ENCODE measurements at regions not wholly inside any gene's neighbourhood (a gene's known extent, or its start where the extent isn't known, plus 50 kb on each side); places are given as distances from the start of the nearest gene placed in this dataset.

GRCh38 chr11:70710601-70711000 lies 312.3 kb downstream of the CTTN start:
- peaks cover 1% of the 10 kb centered on the region for H3K4me1 Mint-ChIP-seq
- no peak overlapping the region for H3K27ac Mint-ChIP-seq
- DNase-seq = no peak
- H3K27me3 Mint-ChIP-seq = peaks cover 8% of the 10 kb centered on the region
- H3K36me3 Mint-ChIP-seq = no peaks in the 10 kb centered on the region
- POLR2A ChIA-PET = no interaction called here
- H3K9me3 Mint-ChIP-seq = no peaks in the 10 kb centered on the region
- no peak overlapping the region for H3K4me3 Mint-ChIP-seq
- ATAC-seq (ENCODE audit: low read depth) = no peak

GRCh38 chr11:70711095-70711910 lies 313.0 kb downstream of the CTTN start:
- no peak for ATAC-seq (ENCODE audit: low read depth)
- no peak overlapping the region for H3K4me3 Mint-ChIP-seq
- DNase-seq = no peak
- peaks cover 8% of the 10 kb centered on the region for H3K27me3 Mint-ChIP-seq
- no peaks in the 10 kb centered on the region for H3K36me3 Mint-ChIP-seq
- no peak overlapping the region for H3K27ac Mint-ChIP-seq
- no peaks in the 10 kb centered on the region for H3K9me3 Mint-ChIP-seq
- POLR2A ChIA-PET = no interaction called here
- H3K4me1 Mint-ChIP-seq = peaks cover 1% of the 10 kb centered on the region

GRCh38 chr11:70711911-70712185 lies 313.5 kb downstream of the CTTN start:
- POLR2A ChIA-PET = no interaction called here
- no peak overlapping the region for H3K4me3 Mint-ChIP-seq
- H3K4me1 Mint-ChIP-seq = peaks cover 1% of the 10 kb centered on the region
- no peak overlapping the region for H3K27ac Mint-ChIP-seq
- H3K36me3 Mint-ChIP-seq = no peaks in the 10 kb centered on the region
- H3K27me3 Mint-ChIP-seq = peaks cover 8% of the 10 kb centered on the region
- DNase-seq = no peak
- no peak for ATAC-seq (ENCODE audit: low read depth)
- no peaks in the 10 kb centered on the region for H3K9me3 Mint-ChIP-seq

- no peak overlapping the region for H3K27ac Mint-ChIP-seq
- DNase-seq (no peak), ATAC-seq (ENCODE audit: low read depth) (no peak)
- no peaks in the 10 kb centered on the region for H3K36me3 Mint-ChIP-seq
- H3K4me3 Mint-ChIP-seq = no peak overlapping the region
- H3K9me3 Mint-ChIP-seq = no peaks in the 10 kb centered on the region
- peaks cover 3% of the 10 kb centered on the region for H3K4me1 Mint-ChIP-seq
- peaks cover 10% of the 10 kb centered on the region for H3K27me3 Mint-ChIP-seq
- POLR2A ChIA-PET = no interaction called here
Observed at GRCh38 chr11:70712471-70712870, 314.1 kb downstream of the CTTN start.

- H3K27ac Mint-ChIP-seq = no peak overlapping the region
- no peaks in the 10 kb centered on the region for H3K36me3 Mint-ChIP-seq
Observed at GRCh38 chr11:70713086-70713835, 314.9 kb downstream of the CTTN start.

GRCh38 chr11:70713988-70714665 lies 315.8 kb downstream of the CTTN start:
- no peak for ATAC-seq (ENCODE audit: low read depth)
- Mint-ChIP-seq H3K36me3 (no peaks in the 10 kb centered on the region), H3K27me3 (peaks cover 13% of the 10 kb centered on the region), H3K4me3 (no peak overlapping the region), H3K27ac (no peak overlapping the region), H3K4me1 (peaks cover 3% of the 10 kb centered on the region), H3K9me3 (no peaks in the 10 kb centered on the region)
- DNase-seq = no peak
- POLR2A ChIA-PET = no interaction called here

More at GRCh38 chr11:70713086-70713835, 314.9 kb downstream of the CTTN start:
- peaks cover 3% of the 10 kb centered on the region for H3K4me1 Mint-ChIP-seq
- DNase-seq (no peak), ATAC-seq (ENCODE audit: low read depth) (no peak)
- H3K4me3 Mint-ChIP-seq = no peak overlapping the region
- no peaks in the 10 kb centered on the region for H3K9me3 Mint-ChIP-seq
- POLR2A ChIA-PET = no interaction called here
- H3K27me3 Mint-ChIP-seq = peaks cover 13% of the 10 kb centered on the region

GRCh38 chr11:70715166-70715951 lies 317.0 kb downstream of the CTTN start:
- H3K36me3 Mint-ChIP-seq = no peaks in the 10 kb centered on the region
- H3K27ac Mint-ChIP-seq = no peak overlapping the region
- H3K4me3 Mint-ChIP-seq = no peak overlapping the region
- POLR2A ChIA-PET = no interaction called here
- peaks cover 3% of the 10 kb centered on the region for H3K4me1 Mint-ChIP-seq
- DNase-seq (no peak), ATAC-seq (ENCODE audit: low read depth) (no peak)
- no peaks in the 10 kb centered on the region for H3K9me3 Mint-ChIP-seq
- H3K27me3 Mint-ChIP-seq = peaks cover 12% of the 10 kb centered on the region

- no peak for DNase-seq
- H3K9me3 Mint-ChIP-seq = no peaks in the 10 kb centered on the region
- peaks cover 2% of the 10 kb centered on the region for H3K4me1 Mint-ChIP-seq
- H3K27me3 Mint-ChIP-seq = peaks cover 11% of the 10 kb centered on the region
- no peak overlapping the region for H3K27ac Mint-ChIP-seq
- H3K4me3 Mint-ChIP-seq = no peak overlapping the region
- POLR2A ChIA-PET = no interaction called here
- ATAC-seq (ENCODE audit: low read depth) = no peak
- H3K36me3 Mint-ChIP-seq = no peaks in the 10 kb centered on the region
Observed at GRCh38 chr11:70716216-70716615, 317.9 kb downstream of the CTTN start.

- Mint-ChIP-seq H3K4me3 (no peak overlapping the region), H3K4me1 (peaks cover 2% of the 10 kb centered on the region), H3K27me3 (peaks cover 8% of the 10 kb centered on the region), H3K36me3 (no peaks in the 10 kb centered on the region), H3K27ac (no peak overlapping the region), H3K9me3 (no peaks in the 10 kb centered on the region)
- ATAC-seq (ENCODE audit: low read depth) = no peak
- no peak for DNase-seq
- POLR2A ChIA-PET = no interaction called here
Observed at GRCh38 chr11:70716986-70717775, 318.9 kb downstream of the CTTN start.

- no peak for DNase-seq
- POLR2A ChIA-PET = no interaction called here
Observed at GRCh38 chr11:70717936-70718595, 319.7 kb downstream of the CTTN start.

GRCh38 chr11:70719516-70719915 lies 321.2 kb downstream of the CTTN start:
- Mint-ChIP-seq H3K4me1 (peaks cover 2% of the 10 kb centered on the region), H3K4me3 (no peak overlapping the region), H3K27me3 (peaks cover 11% of the 10 kb centered on the region), H3K36me3 (no peaks in the 10 kb centered on the region), H3K27ac (no peak overlapping the region), H3K9me3 (no peaks in the 10 kb centered on the region)
- POLR2A ChIA-PET = no interaction called here
- no peak for ATAC-seq (ENCODE audit: low read depth)
- no peak for DNase-seq

More at GRCh38 chr11:70717936-70718595, 319.7 kb downstream of the CTTN start:
- no peak overlapping the region for H3K4me3 Mint-ChIP-seq
- peaks cover 8% of the 10 kb centered on the region for H3K27me3 Mint-ChIP-seq
- H3K4me1 Mint-ChIP-seq = peaks cover 2% of the 10 kb centered on the region
- ATAC-seq (ENCODE audit: low read depth) = no peak
- no peaks in the 10 kb centered on the region for H3K9me3 Mint-ChIP-seq
- H3K36me3 Mint-ChIP-seq = no peaks in the 10 kb centered on the region
- no peak overlapping the region for H3K27ac Mint-ChIP-seq

- Mint-ChIP-seq H3K4me1 (peaks cover 2% of the 10 kb centered on the region), H3K9me3 (no peaks in the 10 kb centered on the region), H3K36me3 (no peaks in the 10 kb centered on the region), H3K27me3 (peaks cover 9% of the 10 kb centered on the region), H3K4me3 (no peak overlapping the region), H3K27ac (no peak overlapping the region)
- ATAC-seq (ENCODE audit: low read depth) (no peak), DNase-seq (no peak)
- POLR2A ChIA-PET = no interaction called here
Observed at GRCh38 chr11:70720281-70720680, 322.0 kb downstream of the CTTN start.

Measured in activated naive CD8-positive, alpha-beta T cell treated with anti-CD3 and anti-CD28 coated beads, Interleukin-2, amount 10 ng/mL, durations not matched to agents 7 days and 5 days (primary cell).